SK-N-MC (cell line): ENCODE measurements at regions not wholly inside any gene's neighbourhood (a gene's known extent, or its start where the extent isn't known, plus 50 kb on each side); places are given as distances from the start of the nearest gene placed in this dataset.

Source experiments
- DNase-seq: peaks from one replicate; pipeline ENCODE4 v3.0.0-alpha.2; 2011; ENCODE audit warnings: low read depth, low spot score
- H3K27ac ChIP-seq: fragments of 200-600 bp; sonication (generic); 2 replicates; pipeline ENCODE4 v1.5.1; 2016; ENCODE audit warnings: mixed run types
- H3K36me3 ChIP-seq: fragments of 200-600 bp; sonication (generic); 2 replicates; pipeline ENCODE4 v1.6.1; 2017; ENCODE audit warnings: antibody characterized with exemption, low read length, mixed read lengths; ENCODE audit not compliant: insufficient read depth
- H3K4me3 ChIP-seq: fragments of 200-600 bp; sonication (generic); 2 replicates; pipeline ENCODE4 v1.5.1; 2016
- H3K9ac ChIP-seq: fragments of 200-600 bp; sonication (generic); 2 replicates; pipeline ENCODE4 v1.8.0; 2017; ENCODE audit warnings: mixed run types, mixed read lengths; ENCODE audit not compliant: insufficient read length
- H3K9me3 ChIP-seq: fragments of 200-600 bp; sonication (generic); 2 replicates; pipeline ENCODE4 v1.6.1; 2017; ENCODE audit warnings: low read depth, mild to moderate bottlenecking, antibody characterized with exemption, low read length, moderate library complexity, mixed read lengths
- EZH2 ChIP-seq: fragments of 200-600 bp; sonication (generic); IDR thresholded peaks from one replicate; pipeline ENCODE4 v1.6.1; 2017; ENCODE audit warnings: antibody characterized with exemption
- FOXP2 ChIP-seq: optimal IDR thresholded peaks from 2 replicates; pipeline ENCODE3; 2011; ENCODE audit warnings: mild to moderate bottlenecking, moderate library complexity; ENCODE audit not compliant: insufficient read depth; ENCODE audit errors: extremely low read length, control extremely low read depth
- POLR2AphosphoS5 ChIP-seq: IDR thresholded peaks from 2 replicates; pipeline ENCODE4 v1.6.1; 2012; ENCODE audit warnings: mild to moderate bottlenecking, low read depth, low read length, borderline replicate concordance

- TF ChIP-seq EZH2: no peak
- TF ChIP-seq POLR2AphosphoS5: no peak
- TF ChIP-seq FOXP2: no peak
- H3K4me3 ChIP-seq: no peak overlapping the region
- no peak overlapping the region for H3K9ac ChIP-seq
- no peaks in the 10 kb centered on the region for H3K9me3 ChIP-seq
- H3K36me3 ChIP-seq: no peaks in the 10 kb centered on the region
- DNase-seq: no peak
- no peak overlapping the region for H3K27ac ChIP-seq
Measured at GRCh38 chr3:66145408-66145733, 75.4 kb upstream of the SLC25A26 start.

- H3K36me3 ChIP-seq: no peaks in the 10 kb centered on the region
- H3K9me3 ChIP-seq: no peaks in the 10 kb centered on the region
- TF ChIP-seq POLR2AphosphoS5: no peak
- no peak for TF ChIP-seq FOXP2
- TF ChIP-seq EZH2: no peak
- no peak overlapping the region for H3K9ac ChIP-seq
- DNase-seq: no peak
- H3K27ac ChIP-seq: no peak overlapping the region
- no peak overlapping the region for H3K4me3 ChIP-seq
Measured at GRCh38 chr3:66144568-66145407, 76.0 kb upstream of the SLC25A26 start.

- no peak overlapping the region for H3K9ac ChIP-seq
- no peak overlapping the region for H3K4me3 ChIP-seq
- no peaks in the 10 kb centered on the region for H3K9me3 ChIP-seq
- DNase-seq: no peak
- TF ChIP-seq FOXP2 (no peak), POLR2AphosphoS5 (no peak), EZH2 (no peak)
- no peaks in the 10 kb centered on the region for H3K36me3 ChIP-seq
- no peak overlapping the region for H3K27ac ChIP-seq
Measured at GRCh38 chr3:66142079-66142478, 78.7 kb upstream of the SLC25A26 start.

DNA sequence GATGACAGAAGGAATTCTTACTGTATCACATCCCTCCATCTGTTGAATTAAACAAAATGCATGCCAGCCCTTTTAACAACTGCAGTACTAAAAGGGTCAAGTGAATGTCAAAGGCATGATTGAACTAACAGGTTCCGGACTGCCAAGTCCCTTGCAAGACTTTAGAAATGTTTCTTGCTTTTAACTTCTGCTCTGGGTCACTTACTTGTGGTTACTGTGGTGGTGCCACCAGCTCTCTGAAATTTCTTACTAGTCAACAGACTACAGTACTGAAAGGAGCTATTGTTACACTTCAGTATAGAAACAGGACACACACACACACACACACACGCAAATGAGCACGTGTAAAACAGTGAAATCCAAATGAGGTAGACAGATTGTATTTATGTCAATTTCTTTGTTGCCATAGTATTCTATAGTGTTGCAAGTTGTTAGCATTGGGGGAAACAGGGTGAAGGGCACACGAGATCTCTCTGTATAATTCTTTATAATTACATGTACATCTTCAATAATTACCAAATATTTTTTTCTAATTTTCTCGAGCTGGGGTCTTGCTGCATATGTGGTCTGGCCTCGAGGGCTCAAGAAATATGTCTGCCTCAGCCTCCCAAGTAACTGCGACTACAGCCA, 79.9 kb upstream of the SLC25A26 start:
- H3K36me3 ChIP-seq: no peaks in the 10 kb centered on the region
- no peak overlapping the region for H3K9ac ChIP-seq
- DNase-seq: no peak
- TF ChIP-seq POLR2AphosphoS5: no peak
- no peak for TF ChIP-seq FOXP2
- TF ChIP-seq EZH2: no peak
- no peaks in the 10 kb centered on the region for H3K9me3 ChIP-seq
- H3K4me3 ChIP-seq: no peak overlapping the region
- H3K27ac ChIP-seq: no peak overlapping the region

DNA sequence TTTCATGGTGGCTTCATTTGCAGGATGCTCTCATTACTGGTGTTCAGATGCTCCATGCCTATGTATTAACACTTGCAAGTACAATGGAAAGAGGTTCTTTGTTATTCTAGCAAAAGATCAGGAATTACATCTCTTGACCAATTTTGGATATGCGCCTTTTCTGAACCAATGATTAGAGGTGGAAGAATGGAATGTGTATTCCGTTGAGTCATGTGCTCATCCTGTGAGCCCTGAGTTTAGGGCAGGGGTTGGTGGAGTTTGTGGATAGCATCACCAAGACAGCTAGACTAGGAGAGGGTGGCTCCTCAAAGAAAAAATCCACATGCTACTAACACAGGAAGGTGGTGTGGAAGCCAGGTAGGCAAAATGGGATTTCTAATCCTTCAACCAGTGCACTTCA, 80.7 kb upstream of the SLC25A26 start:
- H3K27ac ChIP-seq: no peak overlapping the region

GRCh38 chr3:66139415-66139814, 81.4 kb upstream of the SLC25A26 start:
- Histone ChIP-seq H3K9me3 (no peaks in the 10 kb centered on the region), H3K27ac (no peak overlapping the region), H3K9ac (no peak overlapping the region), H3K4me3 (no peak overlapping the region), H3K36me3 (no peaks in the 10 kb centered on the region)
- DNase-seq: no peak
- TF ChIP-seq EZH2 (no peak), FOXP2 (no peak), POLR2AphosphoS5 (no peak)

More for the DNA sequence above, 80.7 kb upstream of the SLC25A26 start:
- no peak overlapping the region for H3K9ac ChIP-seq
- TF ChIP-seq EZH2 (no peak), POLR2AphosphoS5 (no peak), FOXP2 (no peak)
- H3K4me3 ChIP-seq: no peak overlapping the region
- H3K9me3 ChIP-seq: no peaks in the 10 kb centered on the region
- H3K36me3 ChIP-seq: no peaks in the 10 kb centered on the region
- DNase-seq: no peak

- peak; percentile 10 for DNase-seq
- Histone ChIP-seq H3K27ac (no peak overlapping the region), H3K36me3 (no peaks in the 10 kb centered on the region), H3K4me3 (no peak overlapping the region), H3K9ac (no peak overlapping the region), H3K9me3 (no peaks in the 10 kb centered on the region)
- no peak for TF ChIP-seq FOXP2
- no peak for TF ChIP-seq POLR2AphosphoS5
- no peak for TF ChIP-seq EZH2
Measured at GRCh38 chr3:66138336-66139313, 82.2 kb upstream of the SLC25A26 start.

DNA sequence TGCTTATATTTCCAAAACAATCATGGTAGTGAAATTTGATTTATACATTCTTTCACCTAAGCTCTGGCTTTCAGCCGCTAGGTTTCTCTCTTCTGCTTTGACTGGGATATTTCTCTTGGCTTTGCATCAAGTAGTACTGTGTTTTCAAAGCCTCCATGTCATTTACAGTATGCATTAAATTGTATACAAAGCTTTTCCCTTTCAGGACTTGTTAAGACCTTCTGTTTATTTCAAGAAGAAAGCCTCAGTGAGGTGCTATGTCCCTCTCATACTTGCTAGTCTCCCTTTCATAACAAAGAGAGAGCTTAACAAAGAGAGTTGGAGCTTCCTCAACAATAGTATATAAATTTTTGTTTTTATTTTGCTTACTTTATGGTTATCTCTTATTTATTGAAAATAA, 84.2 kb upstream of the SLC25A26 start:
- Histone ChIP-seq H3K4me3 (no peak overlapping the region), H3K9ac (no peak overlapping the region), H3K36me3 (no peaks in the 10 kb centered on the region), H3K27ac (no peak overlapping the region), H3K9me3 (no peaks in the 10 kb centered on the region)
- no peak for TF ChIP-seq POLR2AphosphoS5
- no peak for TF ChIP-seq FOXP2
- TF ChIP-seq EZH2: no peak
- DNase-seq: no peak
